CD4-positive, alpha-beta memory T cell (primary cell): ENCODE measurements at regions not wholly inside any gene's neighbourhood (a gene's known extent, or its start where the extent isn't known, plus 50 kb on each side); places are given as distances from the start of the nearest gene placed in this dataset.

ENCODE experiments used
- CTCF ChIA-PET: fragments of 350-600 bp; sonication (Branson Sonifier 250); formaldehyde crosslinking; loops from one replicate; lab custom pipeline; 2021; ENCODE audit warnings: inconsistent platforms; ENCODE audit not compliant: partially characterized antibody; lab: Charles Lee
- POLR2A ChIA-PET: fragments of 350-600 bp; sonication (Branson Sonifier 250); formaldehyde crosslinking; loops from one replicate; lab custom pipeline; 2021; ENCODE audit not compliant: partially characterized antibody; lab: Charles Lee
- DNase-seq, 5 donors: peaks; one replicate each; pipeline versions ENCODE4 v3.0.0 to v3.0.0-alpha.2; 2020 to 2022; ENCODE audit warnings: mixed read lengths in 1 of 5
- H3K27ac ChIP-seq: one replicate; pipeline ENCODE4 v1.7.0; 2013; ENCODE audit warnings: low read depth, low read length
- H3K27me3 ChIP-seq: 2 replicates; pipeline ENCODE4 v1.7.0; 2013; ENCODE audit warnings: mild to moderate bottlenecking, low read length, moderate library complexity; ENCODE audit not compliant: insufficient read depth
- H3K36me3 ChIP-seq: 2 replicates; pipeline ENCODE4 v1.7.0; 2013; ENCODE audit warnings: mild to moderate bottlenecking, low read length, moderate library complexity; ENCODE audit not compliant: insufficient read depth
- H3K4me1 ChIP-seq: 2 replicates; pipeline ENCODE4 v1.7.0; 2013; ENCODE audit warnings: mild to moderate bottlenecking, low read length, moderate library complexity; ENCODE audit not compliant: insufficient read depth
- H3K4me3 ChIP-seq, 2 donors: one replicate each; pipeline ENCODE4 v1.7.0; 2013; ENCODE audit warnings: low read length in 2 of 2, mild to moderate bottlenecking in 1 of 2
- H3K9me3 ChIP-seq, 2 donors: one replicate each; pipeline ENCODE4 v1.7.0; 2013; ENCODE audit warnings: low read length in 2 of 2, control low read depth in 1 of 2; ENCODE audit not compliant: control insufficient read depth in 1 of 2
- H3K27ac Mint-ChIP-seq, 7 donors: one replicate each; pipeline ENCODE4 v1.8.0; 2020 to 2021; ENCODE audit warnings: mixed read lengths in 7 of 7, mild to moderate bottlenecking in 6 of 7, inconsistent platforms in 3 of 7, moderate library complexity in 3 of 7
- H3K27me3 Mint-ChIP-seq, 2 donors: one replicate each; pipeline ENCODE4 v1.8.0; 2020 to 2021; ENCODE audit warnings: mixed read lengths in 2 of 2
- H3K36me3 Mint-ChIP-seq, 2 donors: one replicate each; pipeline ENCODE4 v1.8.0; 2020 to 2021; ENCODE audit warnings: mixed read lengths in 2 of 2, inconsistent platforms in 1 of 2, mild to moderate bottlenecking in 1 of 2
- H3K4me1 Mint-ChIP-seq, 4 donors: one replicate each; pipeline ENCODE4 v1.8.0; 2020 to 2021; ENCODE audit warnings: mixed read lengths in 4 of 4, mild to moderate bottlenecking in 1 of 4
- H3K4me3 Mint-ChIP-seq, 8 donors: one replicate each; pipeline ENCODE4 v1.8.0; 2020 to 2021; ENCODE audit warnings: mixed read lengths in 8 of 8, mild to moderate bottlenecking in 7 of 8, moderate library complexity in 6 of 8, inconsistent platforms in 3 of 8
- H3K9me3 Mint-ChIP-seq, 8 donors: one replicate each; pipeline ENCODE4 v1.8.0; 2020 to 2021; ENCODE audit warnings: mixed read lengths in 8 of 8, mild to moderate bottlenecking in 5 of 8, inconsistent platforms in 3 of 8, moderate library complexity in 1 of 8
- intact Hi-C: fragments of 100-400 bp; cut with micrococcal nuclease; formaldehyde crosslinking; loops from one replicate; pipeline ENCODE4 v1.15.1; 2023

- ChIA-PET CTCF (no interaction called here), POLR2A (no interaction called here)
- peaks cover 3% of the 10 kb centered on the region for H3K27me3 ChIP-seq
- Mint-ChIP-seq H3K27me3 (peaks cover 41% of the 10 kb centered on the region in 2 donors), H3K4me1 (no peaks in the 10 kb centered on the region), H3K4me3 (no peak overlapping the region), H3K27ac (no peak overlapping the region), H3K9me3 (peaks cover 0 to 46% (median 31%) of the 10 kb centered on the region in 8 donors), H3K36me3 (no peaks in the 10 kb centered on the region)
- intact Hi-C loops = no loop called here
- no peak overlapping the region for H3K4me3 ChIP-seq
- no peak for DNase-seq
- H3K36me3 ChIP-seq = no peaks in the 10 kb centered on the region
- no peak overlapping the region for H3K27ac ChIP-seq
- H3K9me3 ChIP-seq = peaks cover 0 to 9% of the 10 kb centered on the region in 2 donors
- H3K4me1 ChIP-seq = no peaks in the 10 kb centered on the region
These were observed 52.6 kb upstream of the ICA1 start for GRCh38 chr7:8314566-8314965.

- Mint-ChIP-seq H3K27me3 (peaks cover 32 to 36% of the 10 kb centered on the region in 2 donors), H3K4me1 (no peaks in the 10 kb centered on the region), H3K27ac (no peak overlapping the region), H3K9me3 (peaks cover 0 to 27% (median 11%) of the 10 kb centered on the region in 8 donors), H3K4me3 (no peak overlapping the region), H3K36me3 (no peaks in the 10 kb centered on the region)
- H3K36me3 ChIP-seq = no peaks in the 10 kb centered on the region
- no peak overlapping the region for H3K27ac ChIP-seq
- ChIA-PET CTCF (interaction anchor here (1.4 kb wide), 1 partner anchor 14 kb away, joined by 3 read pairs; no protein-coding TSS in a partner anchor), POLR2A (no interaction called here)
- H3K27me3 ChIP-seq = no peaks in the 10 kb centered on the region
- no peaks in the 10 kb centered on the region for H3K4me1 ChIP-seq
- H3K9me3 ChIP-seq = no peaks in the 10 kb centered on the region
- no peak overlapping the region for H3K4me3 ChIP-seq
- no peak for DNase-seq
- intact Hi-C loops = no loop called here
These were observed 57.1 kb upstream of the ICA1 start for GRCh38 chr7:8319115-8319514.

- Histone ChIP-seq H3K9me3 (no peaks in the 10 kb centered on the region), H3K4me3 (no peak overlapping the region), H3K27me3 (no peaks in the 10 kb centered on the region), H3K36me3 (no peaks in the 10 kb centered on the region), H3K27ac (no peak overlapping the region), H3K4me1 (no peaks in the 10 kb centered on the region)
- ChIA-PET CTCF (no interaction called here), POLR2A (no interaction called here)
- no peaks in the 10 kb centered on the region for H3K4me1 Mint-ChIP-seq
- intact Hi-C loops = no loop called here
- DNase-seq = no peak
- H3K4me3 Mint-ChIP-seq = no peak overlapping the region
- H3K27ac Mint-ChIP-seq = no peak overlapping the region
- H3K36me3 Mint-ChIP-seq = no peaks in the 10 kb centered on the region
- peaks cover 0 to 27% (median 10%) of the 10 kb centered on the region in 8 donors for H3K9me3 Mint-ChIP-seq
- H3K27me3 Mint-ChIP-seq = peaks cover 30 to 35% of the 10 kb centered on the region in 2 donors
These were observed 58.2 kb upstream of the ICA1 start for GRCh38 chr7:8320174-8320573.

GRCh38 chr7:8321312-8321711 is 59.3 kb upstream of the ICA1 start:
- DNase-seq = no peak
- Histone ChIP-seq H3K27ac (no peak overlapping the region), H3K9me3 (no peaks in the 10 kb centered on the region), H3K36me3 (no peaks in the 10 kb centered on the region), H3K4me3 (no peak overlapping the region), H3K4me1 (no peaks in the 10 kb centered on the region), H3K27me3 (no peaks in the 10 kb centered on the region)
- no peak overlapping the region for H3K27ac Mint-ChIP-seq
- peaks cover 27 to 30% of the 10 kb centered on the region in 2 donors for H3K27me3 Mint-ChIP-seq
- intact Hi-C loops = no loop called here
- POLR2A ChIA-PET = no interaction called here
- peaks cover 0 to 26% (median 11%) of the 10 kb centered on the region in 8 donors for H3K9me3 Mint-ChIP-seq
- H3K4me3 Mint-ChIP-seq = no peak overlapping the region
- no peaks in the 10 kb centered on the region for H3K36me3 Mint-ChIP-seq
- CTCF ChIA-PET = no interaction called here
- H3K4me1 Mint-ChIP-seq = no peaks in the 10 kb centered on the region

- H3K4me3 Mint-ChIP-seq = no peak overlapping the region
- POLR2A ChIA-PET = no interaction called here
- H3K27me3 Mint-ChIP-seq = peaks cover 23% of the 10 kb centered on the region in 2 donors
These were observed 60.7 kb upstream of the ICA1 start for GRCh38 chr7:8322667-8323066.

GRCh38 chr7:8325067-8325466 is 63.1 kb upstream of the ICA1 start:
- ChIA-PET POLR2A (no interaction called here), CTCF (no interaction called here)
- no peaks in the 10 kb centered on the region for H3K4me1 ChIP-seq
- intact Hi-C loops = no loop called here
- H3K27ac ChIP-seq = no peak overlapping the region
- DNase-seq = no peak
- no peak overlapping the region for H3K4me3 ChIP-seq
- no peaks in the 10 kb centered on the region for H3K36me3 ChIP-seq
- Mint-ChIP-seq H3K36me3 (no peaks in the 10 kb centered on the region), H3K4me3 (no peak overlapping the region), H3K27me3 (peaks cover 14 to 26% of the 10 kb centered on the region in 2 donors), H3K9me3 (peaks cover 0 to 2% (median 0%) of the 10 kb centered on the region in 8 donors), H3K4me1 (no peaks in the 10 kb centered on the region), H3K27ac (no peak overlapping the region)
- H3K9me3 ChIP-seq = no peaks in the 10 kb centered on the region
- no peaks in the 10 kb centered on the region for H3K27me3 ChIP-seq

More at GRCh38 chr7:8322667-8323066, 60.7 kb upstream of the ICA1 start:
- peaks cover 0 to 17% (median 8%) of the 10 kb centered on the region in 8 donors for H3K9me3 Mint-ChIP-seq
- intact Hi-C loops = no loop called here
- no peaks in the 10 kb centered on the region for H3K9me3 ChIP-seq
- no peaks in the 10 kb centered on the region for H3K36me3 Mint-ChIP-seq
- H3K4me3 ChIP-seq = no peak overlapping the region
- no peak overlapping the region for H3K27ac Mint-ChIP-seq
- H3K4me1 ChIP-seq = no peaks in the 10 kb centered on the region
- H3K4me1 Mint-ChIP-seq = no peaks in the 10 kb centered on the region
- no peaks in the 10 kb centered on the region for H3K36me3 ChIP-seq
- CTCF ChIA-PET = interaction anchor here (1.0 kb wide), 1 partner anchor 16 kb away, joined by 3 read pairs; no protein-coding TSS in a partner anchor
- no peak for DNase-seq
- no peak overlapping the region for H3K27ac ChIP-seq
- H3K27me3 ChIP-seq = no peaks in the 10 kb centered on the region

GRCh38 chr7:8327199-8327598 is 65.2 kb upstream of the ICA1 start:
- ChIA-PET POLR2A (no interaction called here), CTCF (no interaction called here)
- intact Hi-C loops = no loop called here
- peaks cover 0 to 2% (median 0%) of the 10 kb centered on the region in 8 donors for H3K9me3 Mint-ChIP-seq
- Histone ChIP-seq H3K27me3 (no peaks in the 10 kb centered on the region), H3K36me3 (no peaks in the 10 kb centered on the region), H3K9me3 (no peaks in the 10 kb centered on the region), H3K4me3 (no peak overlapping the region), H3K4me1 (no peaks in the 10 kb centered on the region), H3K27ac (no peak overlapping the region)
- no peak for DNase-seq
- H3K4me3 Mint-ChIP-seq = no peak overlapping the region
- H3K27ac Mint-ChIP-seq = no peak overlapping the region
- no peaks in the 10 kb centered on the region for H3K36me3 Mint-ChIP-seq
- H3K27me3 Mint-ChIP-seq = peaks cover 19 to 32% of the 10 kb centered on the region in 2 donors
- no peaks in the 10 kb centered on the region for H3K4me1 Mint-ChIP-seq
